NK-92 treated with Interleukin-12 subunit alpha and Interleukin-12 subunit beta, amount 100 ng/mL, for 24 hours (cell line): ENCODE measurements at regions not wholly inside any gene's neighbourhood (a gene's known extent, or its start where the extent isn't known, plus 50 kb on each side); places are given as distances from the start of the nearest gene placed in this dataset.
"Not testable (repeated sequence)": the region's sequence is repeated elsewhere in the genome, so short reads cannot be mapped to it uniquely, and the experiment has no call there.

Experiments
- DNase-seq: peaks from one replicate; lab custom pipeline; 2025; lab: John Stamatoyannopoulos, UW

DNA sequence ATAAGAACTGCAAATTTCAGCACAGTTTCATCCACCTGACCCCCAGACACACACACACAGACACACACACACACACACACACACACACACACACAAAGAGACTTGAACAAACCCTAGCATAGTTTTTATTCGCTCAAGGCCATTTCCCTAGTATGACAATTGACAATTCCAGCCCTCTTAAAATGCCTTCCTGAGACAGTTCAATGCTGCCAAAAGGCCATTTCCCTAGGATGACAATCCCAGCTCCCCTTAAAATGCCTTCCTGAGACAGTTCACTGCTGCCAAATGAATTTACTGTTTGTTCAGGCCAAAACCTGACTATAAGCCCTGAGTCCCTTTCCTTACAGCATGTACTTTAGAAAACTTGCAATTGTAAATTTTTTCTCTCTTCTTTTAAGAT is 259.5 kb upstream of the SLC7A11 start:
- DNase-seq = no peak

DNA sequence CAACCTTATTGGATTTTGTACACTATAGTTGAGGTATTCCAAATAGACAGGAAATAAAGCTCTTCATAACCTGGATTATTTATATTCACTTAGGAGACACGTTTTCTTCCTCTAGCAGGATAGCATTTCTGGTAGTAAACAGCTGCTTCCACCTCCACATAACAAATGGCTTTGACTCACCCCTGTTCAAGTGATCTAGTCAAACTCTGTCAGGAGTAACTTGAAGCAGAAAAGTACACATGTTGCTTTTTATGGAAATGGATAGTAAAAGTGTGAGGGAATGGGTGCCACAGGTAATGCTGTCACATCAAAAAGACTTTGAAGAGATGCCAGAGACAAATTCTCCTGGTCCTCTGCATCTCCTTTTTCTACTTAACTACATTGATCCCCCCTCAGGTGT is 258.7 kb upstream of the SLC7A11 start:
- no peak for DNase-seq

DNA sequence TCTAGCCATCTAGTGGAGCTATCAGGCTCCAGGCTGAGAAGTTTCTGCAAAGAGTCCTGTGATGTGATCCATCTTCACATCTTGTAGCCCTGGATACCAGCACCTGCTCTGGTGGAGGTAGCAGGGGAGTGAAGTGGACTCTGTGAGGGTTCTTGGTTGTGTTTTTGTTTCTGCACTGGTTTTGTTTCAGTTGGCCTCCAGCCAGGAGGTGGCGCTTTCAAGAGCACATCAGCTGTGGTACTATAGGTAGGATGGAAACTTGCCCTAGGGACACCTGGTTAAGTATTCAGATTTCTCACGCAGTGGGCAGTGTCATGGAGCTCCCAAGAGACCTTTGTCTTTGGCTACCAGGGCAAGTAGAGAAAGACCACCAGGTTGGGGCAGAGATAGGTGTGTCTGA is 257.5 kb upstream of the SLC7A11 start:
- DNase-seq = no peak

GRCh38 chr4:138494931-138495330 is 252.8 kb upstream of the SLC7A11 start:
- peak; percentile 1 for DNase-seq

- DNase-seq = no peak
Observed at GRCh38 chr4:138494116-138494515, 252.0 kb upstream of the SLC7A11 start.

DNA sequence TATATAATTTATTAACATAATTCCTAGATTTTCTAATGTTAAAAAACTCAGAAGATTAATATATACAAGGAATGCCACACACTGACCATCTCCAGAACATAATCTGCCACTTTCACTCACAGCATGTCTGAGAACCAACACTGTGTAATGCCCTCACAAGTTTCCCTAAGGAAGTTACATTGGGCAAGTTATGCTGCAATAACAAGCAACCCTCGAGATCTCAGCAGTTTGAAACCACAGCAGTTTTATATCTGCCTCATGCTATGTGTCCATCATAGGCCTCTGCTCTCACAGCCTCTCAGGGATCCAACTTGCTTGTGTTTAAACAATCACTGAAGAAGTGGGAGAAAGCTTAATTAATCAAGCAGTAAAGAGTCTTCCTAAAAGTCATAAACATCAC is 250.0 kb upstream of the SLC7A11 start:
- no peak for DNase-seq

- no peak for DNase-seq
Observed at GRCh38 chr4:138488533-138488932, 246.4 kb upstream of the SLC7A11 start.

DNA sequence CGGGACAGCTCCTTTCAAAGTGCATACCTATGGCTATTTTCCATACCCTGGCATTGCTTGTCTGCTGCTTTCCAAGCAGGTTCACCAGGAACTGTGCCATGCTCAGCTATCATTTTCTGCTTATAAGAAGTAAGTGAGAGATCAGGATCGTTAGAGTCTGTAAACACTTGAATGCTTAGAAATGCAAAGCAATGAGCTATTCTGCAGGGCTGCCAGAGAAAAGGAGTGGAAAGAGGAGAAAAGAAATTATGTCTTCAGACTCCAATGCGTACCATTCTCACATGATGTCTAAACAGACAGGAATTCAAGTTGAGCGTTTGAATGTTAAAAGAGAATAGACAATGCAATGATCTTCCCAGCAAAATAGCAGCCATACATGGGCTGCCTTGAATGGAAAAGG is 245.5 kb upstream of the SLC7A11 start:
- no peak for DNase-seq

DNA sequence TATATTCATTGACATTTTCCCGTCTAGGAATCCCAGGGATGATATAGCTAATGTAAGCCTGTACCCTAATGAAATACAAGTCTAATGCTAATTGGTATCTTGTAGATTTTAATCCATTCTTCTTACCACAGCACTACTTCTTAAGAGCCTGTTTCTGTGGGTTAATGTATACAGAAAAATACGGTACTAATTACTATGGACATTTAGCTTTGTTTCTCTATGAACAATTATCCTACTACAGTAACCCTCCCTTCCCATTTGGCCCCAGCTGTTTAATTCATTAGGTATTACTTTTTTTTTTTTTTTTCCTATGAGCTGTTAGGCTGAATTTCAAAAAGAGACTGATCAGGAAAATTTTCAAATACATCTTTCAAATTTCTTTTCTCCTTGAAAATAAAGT is 245.1 kb upstream of the SLC7A11 start:
- DNase-seq = no peak

DNA sequence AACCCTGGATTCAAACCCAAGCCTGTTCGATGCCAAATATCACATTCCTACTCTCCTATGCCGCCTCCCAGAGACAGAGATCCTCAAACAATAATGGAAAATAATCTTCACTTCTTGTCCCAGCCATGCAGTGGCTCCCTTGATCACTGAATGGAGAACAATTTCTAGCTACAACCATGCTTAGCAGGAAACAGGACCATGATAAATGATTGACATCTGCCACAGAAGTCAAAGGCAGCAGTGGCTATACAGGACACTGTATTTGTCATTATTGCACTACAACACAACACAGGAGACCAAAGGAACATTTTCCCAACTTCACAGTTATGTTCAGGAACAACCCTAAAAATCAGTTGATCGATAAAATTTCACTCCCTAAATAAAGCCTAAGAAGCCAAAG is 243.3 kb upstream of the SLC7A11 start:
- no peak for DNase-seq

DNA sequence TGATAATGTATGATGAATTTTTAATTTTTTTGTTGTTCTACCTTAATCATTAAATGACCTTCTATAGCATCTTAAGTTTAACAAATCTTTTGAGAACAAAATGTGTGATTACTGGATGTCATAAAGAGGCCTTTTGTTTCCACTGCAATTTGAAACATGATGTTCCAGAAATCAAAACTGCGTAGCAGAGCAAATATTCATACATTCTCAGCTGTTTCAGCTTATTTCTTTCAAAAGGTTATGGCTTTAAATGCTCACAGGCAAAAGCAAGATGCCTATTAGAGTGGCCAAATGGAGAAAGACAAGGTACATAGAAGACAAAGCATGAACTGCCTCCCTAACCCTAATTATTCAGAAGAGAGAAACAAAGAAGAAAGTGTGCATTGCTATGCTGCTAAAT is 233.0 kb upstream of the SLC7A11 start:
- DNase-seq = no peak

GRCh38 chr4:138473339-138473738 is 231.2 kb upstream of the SLC7A11 start:
- no peak for DNase-seq

DNA sequence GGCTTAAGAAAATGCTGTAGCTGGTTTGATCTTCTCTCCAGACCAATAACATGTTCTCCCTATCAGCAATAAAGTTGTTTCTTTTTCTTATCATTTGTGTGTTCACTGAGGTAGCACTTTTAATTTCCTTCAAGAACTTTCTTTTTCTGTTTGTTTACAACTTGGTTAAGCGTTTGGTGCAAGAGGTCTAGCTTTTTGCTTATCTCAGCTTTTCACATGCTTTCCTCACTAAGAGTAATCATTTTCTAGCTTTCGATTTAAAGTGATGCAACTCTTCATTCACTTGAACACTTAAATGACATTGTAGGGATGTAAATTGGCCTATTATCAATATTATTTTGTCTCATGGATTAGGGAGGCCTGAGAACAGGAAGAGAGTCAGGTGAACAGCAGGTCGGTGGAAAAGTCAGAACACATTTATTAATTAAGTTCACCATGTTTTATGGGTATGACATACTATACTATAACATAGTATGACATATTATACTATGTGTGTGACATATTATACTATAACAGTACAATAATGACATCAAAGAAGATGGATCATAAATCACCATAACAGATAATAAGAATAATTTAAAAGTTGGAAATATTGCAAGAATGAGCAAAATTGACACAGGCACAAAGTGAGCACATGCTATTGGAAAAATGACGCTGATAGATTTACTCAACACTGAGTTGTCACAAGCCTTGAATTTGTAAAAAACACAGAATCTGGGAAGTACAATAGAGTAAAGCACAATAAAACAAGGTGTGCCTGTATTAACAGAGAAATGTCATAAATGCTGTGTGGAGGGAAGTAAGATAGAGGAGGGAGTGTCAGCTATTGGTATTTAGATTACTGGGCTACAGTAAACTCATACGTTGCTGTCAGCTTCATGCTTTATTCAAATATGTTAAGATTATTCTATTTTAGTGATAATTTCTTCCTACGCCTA is 218.6 kb upstream of the SLC7A11 start:
- DNase-seq = no peak

DNA sequence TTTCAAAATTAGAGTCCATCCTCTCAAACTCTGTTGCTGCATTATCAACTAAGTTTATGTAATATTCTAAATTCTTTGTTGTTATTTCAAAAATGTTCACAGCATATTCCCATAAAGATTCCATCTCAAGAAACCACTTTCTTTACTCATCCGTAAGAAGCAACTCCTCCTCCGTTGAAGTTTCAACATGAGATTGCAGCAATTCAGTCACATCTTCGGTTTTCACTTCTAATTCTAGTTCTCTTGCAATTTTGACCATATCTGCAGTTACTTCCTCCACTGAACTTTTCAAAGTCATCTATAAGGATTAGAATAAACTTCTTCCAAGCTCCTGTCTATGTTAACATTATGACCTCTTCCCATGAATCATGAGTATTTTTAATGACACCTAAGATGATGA is 216.6 kb upstream of the SLC7A11 start:
- no peak for DNase-seq

- not testable (repeated sequence) for DNase-seq
Observed at GRCh38 chr4:138456349-138456748, 214.2 kb upstream of the SLC7A11 start.

DNA sequence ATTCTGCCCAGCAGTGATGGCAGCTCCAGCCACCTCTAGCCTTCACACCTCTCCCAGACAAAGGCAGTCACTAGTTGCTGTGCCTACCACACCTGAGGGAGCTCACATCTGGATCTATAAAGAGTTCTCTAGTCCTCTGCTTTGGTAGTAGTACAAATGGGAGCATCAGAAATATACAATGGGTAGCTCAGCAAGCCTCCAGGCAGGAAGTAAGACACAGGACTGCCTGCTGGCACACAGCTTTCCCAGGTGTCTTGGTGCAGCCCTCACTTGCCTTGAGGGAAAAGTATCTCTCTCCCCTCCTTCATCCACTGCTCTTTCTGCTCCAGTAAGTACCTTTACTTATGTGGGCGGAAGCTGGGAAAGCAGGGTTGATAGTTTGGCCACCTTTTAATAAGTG is 212.9 kb upstream of the SLC7A11 start:
- no peak for DNase-seq

DNA sequence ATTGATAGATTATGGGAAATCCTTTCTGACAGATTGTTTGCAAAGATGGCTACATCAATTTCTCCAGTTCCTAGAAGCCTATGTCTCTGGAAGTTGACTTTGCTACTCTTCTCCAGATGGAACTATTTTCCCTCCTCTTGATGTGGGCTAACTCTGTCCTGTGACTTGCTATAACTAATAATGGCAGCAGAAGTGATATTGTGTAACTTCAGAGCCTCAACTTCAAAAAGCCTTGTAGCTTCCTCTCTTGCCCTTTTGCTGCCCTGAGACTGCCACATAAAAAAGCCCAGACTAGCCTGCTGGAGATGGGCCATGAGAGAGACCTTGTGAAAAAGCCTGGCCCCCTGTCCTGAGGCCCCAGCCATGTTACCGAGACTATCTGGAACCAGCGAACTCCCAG is 210.7 kb upstream of the SLC7A11 start:
- DNase-seq = no peak

GRCh38 chr4:138451276-138451663 is 209.1 kb upstream of the SLC7A11 start:
- no peak for DNase-seq

DNA sequence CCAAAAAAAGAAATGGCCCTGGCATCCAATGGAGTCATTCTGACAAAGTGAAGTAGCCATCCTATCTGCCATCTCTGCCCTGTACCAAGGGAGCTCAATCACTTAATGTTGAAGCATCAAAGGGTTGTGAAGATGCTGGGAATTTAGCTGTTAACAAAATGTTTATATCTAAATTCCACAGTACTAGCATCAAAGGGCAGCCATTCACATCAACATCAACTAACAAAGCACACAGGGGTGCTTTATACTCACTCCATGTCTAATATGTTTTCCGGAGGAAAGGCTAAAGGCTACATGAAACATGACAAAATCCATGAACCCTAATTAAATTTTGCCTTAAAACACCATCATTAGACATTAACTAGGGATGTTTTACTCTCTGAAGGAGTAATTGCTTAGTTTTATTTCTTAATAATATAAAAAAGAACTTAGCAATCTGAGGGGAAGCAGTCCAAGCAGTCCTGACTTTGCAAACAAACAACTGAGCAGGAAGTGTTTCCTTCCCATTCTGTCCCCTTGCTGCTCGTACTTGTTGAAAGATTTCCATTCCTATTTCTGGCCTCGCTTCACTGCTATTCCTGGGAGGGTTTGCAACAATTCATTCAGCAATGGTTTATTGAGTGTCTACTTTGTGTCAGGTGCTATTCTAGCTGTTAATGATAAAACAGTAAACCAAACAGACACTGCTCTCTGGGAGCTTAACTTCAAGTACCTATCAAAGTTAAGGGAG is 208.6 kb upstream of the SLC7A11 start:
- no peak for DNase-seq

GRCh38 chr4:138449938-138450337 is 207.8 kb upstream of the SLC7A11 start:
- no peak for DNase-seq

DNA sequence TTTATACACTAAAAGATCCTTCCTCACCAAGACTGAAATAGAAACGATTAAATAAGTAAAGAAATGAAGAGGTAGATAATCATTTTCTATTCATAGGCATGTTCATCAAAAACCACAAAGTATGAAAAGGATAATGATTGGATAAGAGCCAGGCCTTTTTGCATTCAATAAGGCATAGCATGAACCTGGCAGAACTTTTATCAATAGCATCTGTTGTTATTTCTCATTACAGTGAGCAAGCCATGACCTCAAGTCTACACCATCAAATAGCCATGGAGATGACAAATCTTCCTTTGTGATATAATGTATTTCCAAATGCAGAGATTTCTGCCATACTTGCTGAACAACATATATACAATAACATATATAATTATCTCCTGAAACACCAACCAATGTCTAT is 206.0 kb upstream of the SLC7A11 start:
- DNase-seq = no peak

DNA sequence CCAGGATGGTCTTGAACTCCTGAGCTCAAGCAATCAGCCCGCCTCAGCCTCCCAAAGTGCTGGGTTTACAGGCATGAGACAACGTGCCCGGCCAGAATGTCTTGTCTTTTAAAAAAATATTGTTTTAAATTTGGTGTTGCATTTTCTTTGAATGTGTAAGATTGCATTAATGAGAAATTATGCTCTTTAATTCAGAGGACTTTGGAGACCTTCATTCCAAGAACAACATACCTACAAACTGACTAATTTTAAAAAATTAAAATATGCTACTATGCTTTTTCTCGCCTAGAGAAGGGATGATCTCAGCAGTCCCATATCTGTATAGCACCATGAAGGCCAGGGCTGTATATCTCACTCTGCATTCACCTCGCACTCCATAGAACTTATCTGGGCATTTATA is 204.3 kb upstream of the SLC7A11 start:
- DNase-seq = no peak

- DNase-seq = no peak
Observed at GRCh38 chr4:138445098-138445497, 202.9 kb upstream of the SLC7A11 start.
